ENCODE measurements at regions not wholly inside any gene's neighbourhood (a gene's known extent, or its start where the extent isn't known, plus 50 kb on each side); places are given as distances from the start of the nearest gene placed in this dataset.

- no peak for DNase-seq
Measured at GRCh38 chr15:70469651-70470555, 293.5 kb downstream of the UACA start.

- no peak for DNase-seq
Measured at GRCh38 chr15:70469182-70469581, 294.2 kb downstream of the UACA start.

GRCh38 chr15:70466895-70467529 lies 296.3 kb downstream of the UACA start:
- peak; percentile 30 for DNase-seq

GRCh38 chr15:70466305-70466704 lies 297.1 kb downstream of the UACA start:
- no peak for DNase-seq

- no peak for DNase-seq
Measured at GRCh38 chr15:70465812-70466211, 297.5 kb downstream of the UACA start.

- DNase-seq: no peak
Measured at GRCh38 chr15:70463453-70463834, 299.9 kb downstream of the UACA start.

GRCh38 chr15:70461992-70462391 lies 301.4 kb downstream of the UACA start:
- no peak for DNase-seq

GRCh38 chr15:70461017-70461416 lies 302.3 kb downstream of the UACA start:
- DNase-seq: no peak

- no peak for DNase-seq
Measured at GRCh38 chr15:70459312-70459711, 304.0 kb downstream of the UACA start.

- no peak for DNase-seq
Measured at GRCh38 chr15:70453766-70454165, 309.6 kb downstream of the UACA start.

GRCh38 chr15:70453238-70453637 lies 310.1 kb downstream of the UACA start:
- no peak for DNase-seq

GRCh38 chr15:70451821-70452653 lies 311.3 kb downstream of the UACA start:
- DNase-seq: no peak

GRCh38 chr15:70450142-70450443 lies 313.3 kb downstream of the UACA start:
- no peak for DNase-seq

- no peak for DNase-seq
Measured at GRCh38 chr15:70449311-70450141, 313.8 kb downstream of the UACA start.

GRCh38 chr15:70447928-70448698 lies 315.2 kb downstream of the UACA start:
- no peak for DNase-seq

- no peak for DNase-seq
Measured at GRCh38 chr15:70447521-70447920, 315.8 kb downstream of the UACA start.

GRCh38 chr15:70447081-70447480 lies 316.3 kb downstream of the UACA start:
- DNase-seq: no peak

- DNase-seq: no peak
Measured at GRCh38 chr15:70443486-70444273, 319.7 kb downstream of the UACA start.

- no peak for DNase-seq
Measured at GRCh38 chr15:70442616-70443321, 320.6 kb downstream of the UACA start.

- DNase-seq: no peak
Measured at GRCh38 chr15:70442211-70442610, 321.1 kb downstream of the UACA start.

Data from midbrain (tissue), 1 donor.